H1 (cell line): ENCODE measurements at regions not wholly inside any gene's neighbourhood (a gene's known extent, or its start where the extent isn't known, plus 50 kb on each side); places are given as distances from the start of the nearest gene placed in this dataset.

Source experiments
- BCL11A ChIP-seq, 2 experiments: IDR thresholded peaks; one replicate each; pipeline ENCODE4 v1.6.1; 2011; ENCODE audit warnings: low read depth in 2 of 2, low read length in 2 of 2, mild to moderate bottlenecking in 2 of 2
- CEBPB ChIP-seq: IDR thresholded peaks from 2 replicates; pipeline ENCODE4 v1.6.1; 2012; ENCODE audit warnings: low read depth, low read length
- EZH2 ChIP-seq: fragments of 200-600 bp; sonication (generic); IDR thresholded peaks from 2 replicates; pipeline ENCODE4 v1.7.1; 2012; ENCODE audit warnings: low read depth, mild to moderate bottlenecking, moderate library complexity, low read length, inconsistent platforms; ENCODE audit not compliant: severe bottlenecking
- HDAC6 ChIP-seq: IDR thresholded peaks from one replicate; pipeline ENCODE4 v1.7.1; 2012; ENCODE audit warnings: low read depth, mild to moderate bottlenecking, inconsistent platforms, low read length, moderate library complexity
- NRF1 ChIP-seq: IDR thresholded peaks from 2 replicates; pipeline ENCODE4 v1.6.1; 2011; ENCODE audit warnings: mild to moderate bottlenecking, low read depth, low read length, improper control_type of control experiment
- POLR2A ChIP-seq, 2 experiments: IDR thresholded peaks; 1 replicate in 1 of 2; 2 replicates in 1 of 2; pipeline ENCODE4 v1.6.1; 2011; ENCODE audit warnings: low read depth in 2 of 2, low read length in 2 of 2, mild to moderate bottlenecking in 2 of 2; ENCODE audit errors: control extremely low read depth in 1 of 2
- POLR2AphosphoS5 ChIP-seq: IDR thresholded peaks from 2 replicates; pipeline ENCODE4 v1.6.1; 2011; ENCODE audit warnings: low read depth, low read length
- SIX5 ChIP-seq: IDR thresholded peaks from 2 replicates; pipeline ENCODE4 v1.6.1; 2011; ENCODE audit warnings: mild to moderate bottlenecking, low read depth, low read length
- ZNF274 ChIP-seq: IDR thresholded peaks from 2 replicates; pipeline ENCODE4 v1.7.0; 2012; ENCODE audit warnings: low read length, borderline replicate concordance; ENCODE audit errors: extremely low read depth
- TF ChIP-seq, protein P1 (sequence below), 3 experiments: IDR thresholded peaks; 1 replicate in 2 of 3; 2 replicates in 1 of 3; pipeline versions ENCODE4 v1.5.1 to v1.6.1; 2011; ENCODE audit warnings: low read length in 3 of 3, mild to moderate bottlenecking in 3 of 3, inconsistent platforms in 2 of 3, low read depth in 1 of 3, moderate library complexity in 1 of 3; ENCODE audit not compliant: insufficient read depth in 1 of 3; ENCODE audit errors: control extremely low read depth in 1 of 3
- TF ChIP-seq, protein P2 (sequence below): IDR thresholded peaks from 2 replicates; pipeline ENCODE4 v1.6.1; 2012; ENCODE audit warnings: low read length, inconsistent platforms

DNA sequence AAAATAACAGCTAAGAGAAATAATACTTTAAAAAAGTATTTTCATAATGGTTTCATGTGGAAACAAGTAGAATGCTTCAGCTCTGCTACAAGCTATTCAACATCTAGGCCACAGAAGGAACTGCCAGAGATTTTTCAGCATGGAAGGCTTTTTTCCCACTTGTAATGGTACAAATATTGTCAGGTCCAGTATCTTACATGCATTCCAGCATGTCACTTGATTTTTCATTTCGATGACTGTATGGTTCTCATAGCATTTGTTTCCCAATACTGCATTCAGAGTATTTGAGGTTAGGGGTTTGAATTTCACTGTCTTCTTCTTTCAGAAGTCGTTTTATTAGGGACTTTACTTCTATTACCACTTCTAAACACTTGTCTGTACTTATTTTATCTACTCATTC is 1701.5 kb upstream of the FLRT2 start:
- TF ChIP-seq POLR2AphosphoS5 (no peak), BCL11A (IDR thresholded peaks at IDR 0.05; ENCODE audit: low read depth in 2 of 2, low read length in 2 of 2) (no peak), EZH2 (no peak), CEBPB (no peak), SIX5 (no peak), ZNF274 (no peak), NRF1 (no peak), POLR2A (IDR thresholded peaks at IDR 0.05; ENCODE audit: control extremely low read depth in 1 of 2, low read depth in 2 of 2, low read length in 2 of 2) (no peak), HDAC6 (no peak)
- TF ChIP-seq, protein P1, sequence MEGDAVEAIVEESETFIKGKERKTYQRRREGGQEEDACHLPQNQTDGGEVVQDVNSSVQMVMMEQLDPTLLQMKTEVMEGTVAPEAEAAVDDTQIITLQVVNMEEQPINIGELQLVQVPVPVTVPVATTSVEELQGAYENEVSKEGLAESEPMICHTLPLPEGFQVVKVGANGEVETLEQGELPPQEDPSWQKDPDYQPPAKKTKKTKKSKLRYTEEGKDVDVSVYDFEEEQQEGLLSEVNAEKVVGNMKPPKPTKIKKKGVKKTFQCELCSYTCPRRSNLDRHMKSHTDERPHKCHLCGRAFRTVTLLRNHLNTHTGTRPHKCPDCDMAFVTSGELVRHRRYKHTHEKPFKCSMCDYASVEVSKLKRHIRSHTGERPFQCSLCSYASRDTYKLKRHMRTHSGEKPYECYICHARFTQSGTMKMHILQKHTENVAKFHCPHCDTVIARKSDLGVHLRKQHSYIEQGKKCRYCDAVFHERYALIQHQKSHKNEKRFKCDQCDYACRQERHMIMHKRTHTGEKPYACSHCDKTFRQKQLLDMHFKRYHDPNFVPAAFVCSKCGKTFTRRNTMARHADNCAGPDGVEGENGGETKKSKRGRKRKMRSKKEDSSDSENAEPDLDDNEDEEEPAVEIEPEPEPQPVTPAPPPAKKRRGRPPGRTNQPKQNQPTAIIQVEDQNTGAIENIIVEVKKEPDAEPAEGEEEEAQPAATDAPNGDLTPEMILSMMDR (IDR thresholded peaks at IDR 0.05; ENCODE audit: control extremely low read depth in 1 of 3, insufficient read depth in 1 of 3, low read depth in 1 of 3, low read length in 3 of 3) = no peak
- TF ChIP-seq, protein P2, sequence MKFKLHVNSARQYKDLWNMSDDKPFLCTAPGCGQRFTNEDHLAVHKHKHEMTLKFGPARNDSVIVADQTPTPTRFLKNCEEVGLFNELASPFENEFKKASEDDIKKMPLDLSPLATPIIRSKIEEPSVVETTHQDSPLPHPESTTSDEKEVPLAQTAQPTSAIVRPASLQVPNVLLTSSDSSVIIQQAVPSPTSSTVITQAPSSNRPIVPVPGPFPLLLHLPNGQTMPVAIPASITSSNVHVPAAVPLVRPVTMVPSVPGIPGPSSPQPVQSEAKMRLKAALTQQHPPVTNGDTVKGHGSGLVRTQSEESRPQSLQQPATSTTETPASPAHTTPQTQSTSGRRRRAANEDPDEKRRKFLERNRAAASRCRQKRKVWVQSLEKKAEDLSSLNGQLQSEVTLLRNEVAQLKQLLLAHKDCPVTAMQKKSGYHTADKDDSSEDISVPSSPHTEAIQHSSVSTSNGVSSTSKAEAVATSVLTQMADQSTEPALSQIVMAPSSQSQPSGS = no peak
